ENCODE measurements at regions not wholly inside any gene's neighbourhood (a gene's known extent, or its start where the extent isn't known, plus 50 kb on each side); places are given as distances from the start of the nearest gene placed in this dataset.

DNA sequence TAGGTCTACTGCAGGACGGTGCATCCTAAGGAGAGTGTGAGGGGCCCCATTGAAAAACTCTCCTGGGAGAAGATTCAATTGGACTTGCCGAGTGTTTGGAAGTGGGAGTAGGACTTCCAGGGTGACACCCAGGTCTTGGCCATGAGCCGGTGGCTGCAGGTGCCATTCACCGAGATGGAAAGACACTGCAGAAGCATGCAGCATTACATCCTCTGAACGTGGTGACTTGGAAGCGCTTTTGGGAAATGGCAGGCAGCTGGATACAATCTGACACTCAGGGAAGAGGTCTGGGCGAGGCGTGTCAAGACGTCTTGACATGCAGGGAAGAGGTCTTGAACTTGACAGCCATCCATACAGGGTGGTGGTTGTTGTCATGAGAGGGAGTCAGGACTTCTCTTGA is 126.9 kb downstream of the PAPOLA start:
- TF ChIP-seq, protein P1, sequence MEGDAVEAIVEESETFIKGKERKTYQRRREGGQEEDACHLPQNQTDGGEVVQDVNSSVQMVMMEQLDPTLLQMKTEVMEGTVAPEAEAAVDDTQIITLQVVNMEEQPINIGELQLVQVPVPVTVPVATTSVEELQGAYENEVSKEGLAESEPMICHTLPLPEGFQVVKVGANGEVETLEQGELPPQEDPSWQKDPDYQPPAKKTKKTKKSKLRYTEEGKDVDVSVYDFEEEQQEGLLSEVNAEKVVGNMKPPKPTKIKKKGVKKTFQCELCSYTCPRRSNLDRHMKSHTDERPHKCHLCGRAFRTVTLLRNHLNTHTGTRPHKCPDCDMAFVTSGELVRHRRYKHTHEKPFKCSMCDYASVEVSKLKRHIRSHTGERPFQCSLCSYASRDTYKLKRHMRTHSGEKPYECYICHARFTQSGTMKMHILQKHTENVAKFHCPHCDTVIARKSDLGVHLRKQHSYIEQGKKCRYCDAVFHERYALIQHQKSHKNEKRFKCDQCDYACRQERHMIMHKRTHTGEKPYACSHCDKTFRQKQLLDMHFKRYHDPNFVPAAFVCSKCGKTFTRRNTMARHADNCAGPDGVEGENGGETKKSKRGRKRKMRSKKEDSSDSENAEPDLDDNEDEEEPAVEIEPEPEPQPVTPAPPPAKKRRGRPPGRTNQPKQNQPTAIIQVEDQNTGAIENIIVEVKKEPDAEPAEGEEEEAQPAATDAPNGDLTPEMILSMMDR (IDR thresholded peaks at IDR 0.05) = no peak
- no peak for TF ChIP-seq ZFX (IDR thresholded peaks at IDR 0.05; ENCODE audit: borderline replicate concordance)

Measured in 22Rv1 (cell line).